ENCODE measurements at regions not wholly inside any gene's neighbourhood (a gene's known extent, or its start where the extent isn't known, plus 50 kb on each side); places are given as distances from the start of the nearest gene placed in this dataset.

DNA sequence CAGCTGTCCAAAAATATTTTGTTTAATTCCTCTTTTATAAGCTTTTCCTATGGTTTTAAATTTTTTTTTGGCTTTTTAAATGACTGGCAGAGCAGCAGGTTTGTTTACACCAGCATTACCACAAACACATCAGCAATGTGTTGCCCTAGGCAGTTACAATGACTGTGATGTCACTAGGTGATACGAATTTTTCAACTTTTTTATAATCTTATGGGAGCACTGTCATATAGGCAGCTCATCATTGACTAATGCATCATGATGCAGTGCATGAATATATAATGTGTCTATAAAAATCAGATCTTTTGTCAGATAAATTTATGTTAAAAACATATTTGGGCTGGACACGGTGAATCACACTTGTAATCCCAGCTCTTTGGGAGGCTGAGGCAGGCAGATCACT, 231.6 kb upstream of the SLIT2 start:
- no peak overlapping the region for H3K27ac ChIP-seq (ENCODE audit: low read depth, low read length)

DNA sequence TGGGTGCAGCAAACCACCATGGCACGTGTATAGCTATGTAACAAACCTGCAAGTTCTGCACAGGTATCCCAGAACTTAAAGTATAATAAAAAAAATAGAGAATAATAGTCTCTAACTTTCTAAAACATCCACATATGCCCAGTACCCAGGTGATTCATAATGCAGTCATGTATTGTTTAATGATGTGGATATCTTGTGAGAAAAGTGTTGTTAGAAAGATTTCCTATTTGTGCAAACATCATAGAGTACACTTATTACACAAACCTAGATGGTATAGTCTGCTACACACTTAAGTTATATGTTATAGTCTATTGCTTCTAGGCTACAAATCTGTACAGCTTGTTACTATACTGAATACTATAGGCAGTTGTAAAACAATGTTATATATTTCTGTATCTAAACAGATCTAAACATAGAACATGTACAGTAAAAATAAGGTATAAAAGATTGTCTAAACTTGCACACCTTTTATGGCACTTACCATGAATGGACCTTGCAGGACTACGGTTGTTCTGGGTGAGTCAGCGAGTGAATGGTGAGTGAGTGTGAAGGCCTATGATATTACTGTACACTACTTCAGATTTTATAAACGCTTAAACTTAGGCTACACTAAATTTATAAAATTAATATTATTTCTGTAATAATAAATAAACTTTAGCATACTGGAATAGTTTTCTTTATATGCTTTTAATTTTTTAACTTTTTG, 232.2 kb upstream of the SLIT2 start:
- Histone ChIP-seq H4K20me1 (ENCODE audit: low read depth, low read length) (no peaks in the 10 kb centered on the region), H3K27ac (ENCODE audit: low read depth, low read length) (no peak overlapping the region), H3K4me3 (ENCODE audit: insufficient read depth, low read length, poor library complexity, severe bottlenecking) (no peak overlapping the region), H3F3A (ENCODE audit: insufficient read depth) (no peaks in the 10 kb centered on the region), H3K4me2 (ENCODE audit: low read depth, low read length, poor library complexity, severe bottlenecking) (no peak overlapping the region), H3K9ac (ENCODE audit: low read length) (no peak overlapping the region), H3K36me3 (ENCODE audit: low read length) (no peaks in the 10 kb centered on the region), H3K27me3 (ENCODE audit: low read length) (no peaks in the 10 kb centered on the region), H3K9me2 (replicated peaks; ENCODE audit: insufficient read depth, low read length) (no peaks in the 10 kb centered on the region), H3K9me3 (ENCODE audit: insufficient read depth, low read length) (no peaks in the 10 kb centered on the region), H2AFZ (ENCODE audit: low read depth, low read length, severe bottlenecking) (no peak overlapping the region), H3K79me2 (ENCODE audit: insufficient read depth, low read length) (no peaks in the 10 kb centered on the region)
- TF ChIP-seq EZH2phosphoT487 (conservative IDR thresholded peaks at IDR 0.05; ENCODE audit: low read length) = no peak
- TF ChIP-seq, protein P1, sequence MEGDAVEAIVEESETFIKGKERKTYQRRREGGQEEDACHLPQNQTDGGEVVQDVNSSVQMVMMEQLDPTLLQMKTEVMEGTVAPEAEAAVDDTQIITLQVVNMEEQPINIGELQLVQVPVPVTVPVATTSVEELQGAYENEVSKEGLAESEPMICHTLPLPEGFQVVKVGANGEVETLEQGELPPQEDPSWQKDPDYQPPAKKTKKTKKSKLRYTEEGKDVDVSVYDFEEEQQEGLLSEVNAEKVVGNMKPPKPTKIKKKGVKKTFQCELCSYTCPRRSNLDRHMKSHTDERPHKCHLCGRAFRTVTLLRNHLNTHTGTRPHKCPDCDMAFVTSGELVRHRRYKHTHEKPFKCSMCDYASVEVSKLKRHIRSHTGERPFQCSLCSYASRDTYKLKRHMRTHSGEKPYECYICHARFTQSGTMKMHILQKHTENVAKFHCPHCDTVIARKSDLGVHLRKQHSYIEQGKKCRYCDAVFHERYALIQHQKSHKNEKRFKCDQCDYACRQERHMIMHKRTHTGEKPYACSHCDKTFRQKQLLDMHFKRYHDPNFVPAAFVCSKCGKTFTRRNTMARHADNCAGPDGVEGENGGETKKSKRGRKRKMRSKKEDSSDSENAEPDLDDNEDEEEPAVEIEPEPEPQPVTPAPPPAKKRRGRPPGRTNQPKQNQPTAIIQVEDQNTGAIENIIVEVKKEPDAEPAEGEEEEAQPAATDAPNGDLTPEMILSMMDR (IDR thresholded peaks at IDR 0.05; ENCODE audit: insufficient read depth, low read length, poor library complexity, severe bottlenecking) = no peak

More for the DNA sequence above, 231.6 kb upstream of the SLIT2 start:
- no peak for TF ChIP-seq EZH2phosphoT487 (conservative IDR thresholded peaks at IDR 0.05; ENCODE audit: low read length)
- TF ChIP-seq, protein P1 (IDR thresholded peaks at IDR 0.05; ENCODE audit: insufficient read depth, low read length, poor library complexity, severe bottlenecking) = no peak
- Histone ChIP-seq H3K36me3 (ENCODE audit: low read length) (no peaks in the 10 kb centered on the region), H3K79me2 (ENCODE audit: insufficient read depth, low read length) (no peaks in the 10 kb centered on the region), H3K27me3 (ENCODE audit: low read length) (no peaks in the 10 kb centered on the region), H3K9me3 (ENCODE audit: insufficient read depth, low read length) (0 out of 2 replicates have a peak, but pooled peaks cover under 1% of the 10 kb centered on the region), H4K20me1 (ENCODE audit: low read depth, low read length) (no peaks in the 10 kb centered on the region), H3F3A (ENCODE audit: insufficient read depth) (no peaks in the 10 kb centered on the region), H3K9ac (ENCODE audit: low read length) (no peak overlapping the region), H3K4me3 (ENCODE audit: insufficient read depth, low read length, poor library complexity, severe bottlenecking) (no peak overlapping the region), H3K9me2 (replicated peaks; ENCODE audit: insufficient read depth, low read length) (no peaks in the 10 kb centered on the region), H2AFZ (ENCODE audit: low read depth, low read length, severe bottlenecking) (no peak overlapping the region), H3K4me2 (ENCODE audit: low read depth, low read length, poor library complexity, severe bottlenecking) (no peak overlapping the region)

DNA sequence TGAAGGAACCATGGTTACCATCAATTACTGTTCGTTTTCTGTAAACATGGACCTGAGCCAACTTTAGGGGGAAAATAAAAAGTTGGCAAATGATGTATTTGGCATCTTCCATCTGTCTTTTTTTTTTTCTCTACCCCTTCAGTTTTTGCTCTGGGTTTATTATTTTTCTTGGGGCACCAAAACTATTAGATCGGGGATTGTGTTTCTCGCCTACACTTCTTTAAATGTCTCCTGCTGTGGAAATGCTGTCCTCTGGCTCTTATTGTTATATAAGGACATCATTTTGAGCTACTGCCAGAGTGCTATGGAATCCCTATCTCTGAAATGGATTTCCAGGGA, 234.0 kb upstream of the SLIT2 start:
- H3K9me3 ChIP-seq (ENCODE audit: insufficient read depth, low read length) = no peaks in the 10 kb centered on the region
- H3K79me2 ChIP-seq (ENCODE audit: insufficient read depth, low read length) = no peaks in the 10 kb centered on the region
- no peak overlapping the region for H2AFZ ChIP-seq (ENCODE audit: low read depth, low read length, severe bottlenecking)
- H3K27ac ChIP-seq (ENCODE audit: low read depth, low read length) = no peak overlapping the region
- no peaks in the 10 kb centered on the region for H3K27me3 ChIP-seq (ENCODE audit: low read length)
- no peak overlapping the region for H3K9ac ChIP-seq (ENCODE audit: low read length)
- no peaks in the 10 kb centered on the region for H3F3A ChIP-seq (ENCODE audit: insufficient read depth)
- no peaks in the 10 kb centered on the region for H3K9me2 ChIP-seq (replicated peaks; ENCODE audit: insufficient read depth, low read length)
- H3K4me2 ChIP-seq (ENCODE audit: low read depth, low read length, poor library complexity, severe bottlenecking) = no peak overlapping the region
- H4K20me1 ChIP-seq (ENCODE audit: low read depth, low read length) = no peaks in the 10 kb centered on the region
- TF ChIP-seq, protein P1 (IDR thresholded peaks at IDR 0.05; ENCODE audit: insufficient read depth, low read length, poor library complexity, severe bottlenecking) = no peak
- no peak for TF ChIP-seq EZH2phosphoT487 (conservative IDR thresholded peaks at IDR 0.05; ENCODE audit: low read length)
- no peak overlapping the region for H3K4me3 ChIP-seq (ENCODE audit: insufficient read depth, low read length, poor library complexity, severe bottlenecking)
- no peaks in the 10 kb centered on the region for H3K36me3 ChIP-seq (ENCODE audit: low read length)

Measured in SU-DHL-6 (cell line).